ENCODE measurements at regions not wholly inside any gene's neighbourhood (a gene's known extent, or its start where the extent isn't known, plus 50 kb on each side); places are given as distances from the start of the nearest gene placed in this dataset.

- TF ChIP-seq POLR2A (IDR thresholded peaks at IDR 0.05) (no peak), CTCF (IDR thresholded peaks at IDR 0.05) (no peak)
Measured at GRCh38 chr15:80310776-80311175, 58.8 kb upstream of the CTXND1 start.

Measured in prostate gland (tissue), 2 donors.